CD4-positive, alpha-beta T cell (primary cell): ENCODE measurements at regions not wholly inside any gene's neighbourhood (a gene's known extent, or its start where the extent isn't known, plus 50 kb on each side); places are given as distances from the start of the nearest gene placed in this dataset.

ENCODE experiments used
- ATAC-seq: fragments of 200-7000 bp; cut with Tn5 transposase; one replicate; pipeline ENCODE4 v1.10.0; 2022; ENCODE audit warnings: mild to moderate bottlenecking; ENCODE audit not compliant: poor library complexity
- CTCF ChIA-PET: fragments of 350-600 bp; sonication (Branson Sonifier 250); formaldehyde crosslinking; loops from one replicate; lab custom pipeline; 2021; ENCODE audit warnings: antibody characterized with exemption, inconsistent platforms; lab: Charles Lee
- POLR2A ChIA-PET: fragments of 350-600 bp; sonication (Branson Sonifier 250); formaldehyde crosslinking; loops from one replicate; lab custom pipeline; 2021; ENCODE audit warnings: antibody characterized with exemption, inconsistent platforms; lab: Charles Lee
- DNase-seq, 14 experiments: peaks; one replicate each; pipeline ENCODE4 v3.0.0-alpha.2; 2013 to 2020; ENCODE audit warnings: mixed read lengths in 2 of 14
- H3K27ac ChIP-seq, 2 donors: one replicate each; pipeline versions ENCODE4 v1.5.1 to v1.7.0; 2013; ENCODE audit warnings: low read length in 2 of 2, low read depth in 1 of 2, mild to moderate bottlenecking in 1 of 2
- H3K27me3 ChIP-seq, 2 experiments: 1 replicate in 1 of 2; 2 replicates in 1 of 2; pipeline versions ENCODE4 v1.6.1 to v1.7.0; 2013; ENCODE audit warnings: low read length in 2 of 2, control low read depth in 1 of 2, mild to moderate bottlenecking in 1 of 2, moderate library complexity in 1 of 2; ENCODE audit not compliant: insufficient read depth in 2 of 2, control insufficient read depth in 1 of 2
- H3K36me3 ChIP-seq: one replicate; pipeline ENCODE4 v1.6.1; 2013; ENCODE audit warnings: low read length, control low read depth; ENCODE audit not compliant: insufficient read depth
- H3K4me1 ChIP-seq: one replicate; pipeline ENCODE4 v1.6.1; 2013; ENCODE audit warnings: low read length, control low read depth; ENCODE audit not compliant: insufficient read depth
- H3K4me3 ChIP-seq: one replicate; pipeline ENCODE4 v1.5.1; 2013; ENCODE audit warnings: mild to moderate bottlenecking, low read length, moderate library complexity
- H3K9me3 ChIP-seq, 2 experiments: 1 replicate in 1 of 2; 2 replicates in 1 of 2; pipeline versions ENCODE4 v1.6.1 to v1.7.0; 2013; ENCODE audit warnings: low read length in 2 of 2, mild to moderate bottlenecking in 2 of 2, control low read depth in 1 of 2, moderate library complexity in 1 of 2; ENCODE audit not compliant: control insufficient read depth in 1 of 2, insufficient read depth in 1 of 2
- H3K27ac Mint-ChIP-seq: one replicate; pipeline ENCODE4 v1.8.0; 2020; ENCODE audit warnings: mixed read lengths
- H3K27me3 Mint-ChIP-seq: one replicate; pipeline ENCODE4 v1.8.0; 2021; ENCODE audit warnings: mixed read lengths
- H3K36me3 Mint-ChIP-seq: one replicate; pipeline ENCODE4 v1.8.0; 2021; ENCODE audit warnings: low read depth, mixed read lengths
- H3K4me1 Mint-ChIP-seq: one replicate; pipeline ENCODE4 v1.8.0; 2021; ENCODE audit warnings: low read depth, mixed read lengths
- H3K4me3 Mint-ChIP-seq: one replicate; pipeline ENCODE4 v1.8.0; 2020; ENCODE audit warnings: mild to moderate bottlenecking, mixed read lengths
- H3K9me3 Mint-ChIP-seq: one replicate; pipeline ENCODE4 v1.8.0; 2020; ENCODE audit warnings: mixed read lengths
- intact Hi-C, 2 experiments: fragments of 100-400 bp; cut with DNase I in 1 of 2; cut with micrococcal nuclease in 1 of 2; formaldehyde crosslinking; loops; one replicate each; pipeline versions ENCODE4 v1.15.1 to v1.9.0; 2023 to 2025; cut with DNase I, micrococcal nuclease
- TF ChIP-seq, protein P1 (sequence below): fragments of 200-600 bp; IDR thresholded peaks from one replicate; pipeline ENCODE4 v1.8.0; 2022; ENCODE audit warnings: antibody characterized with exemption, mild to moderate bottlenecking

GRCh38 chr12:17108877-17109541 lies 503.0 kb upstream of the LMO3 start:
- H3K27ac ChIP-seq = no peak overlapping the region
- Mint-ChIP-seq H3K4me3 (no peak overlapping the region), H3K36me3 (no peaks in the 10 kb centered on the region), H3K27ac (no peak overlapping the region), H3K9me3 (peaks cover 18% of the 10 kb centered on the region), H3K4me1 (no peaks in the 10 kb centered on the region), H3K27me3 (no peaks in the 10 kb centered on the region)
- no peaks in the 10 kb centered on the region for H3K36me3 ChIP-seq
- no peak for ATAC-seq
- POLR2A ChIA-PET = no interaction called here
- TF ChIP-seq, protein P1, sequence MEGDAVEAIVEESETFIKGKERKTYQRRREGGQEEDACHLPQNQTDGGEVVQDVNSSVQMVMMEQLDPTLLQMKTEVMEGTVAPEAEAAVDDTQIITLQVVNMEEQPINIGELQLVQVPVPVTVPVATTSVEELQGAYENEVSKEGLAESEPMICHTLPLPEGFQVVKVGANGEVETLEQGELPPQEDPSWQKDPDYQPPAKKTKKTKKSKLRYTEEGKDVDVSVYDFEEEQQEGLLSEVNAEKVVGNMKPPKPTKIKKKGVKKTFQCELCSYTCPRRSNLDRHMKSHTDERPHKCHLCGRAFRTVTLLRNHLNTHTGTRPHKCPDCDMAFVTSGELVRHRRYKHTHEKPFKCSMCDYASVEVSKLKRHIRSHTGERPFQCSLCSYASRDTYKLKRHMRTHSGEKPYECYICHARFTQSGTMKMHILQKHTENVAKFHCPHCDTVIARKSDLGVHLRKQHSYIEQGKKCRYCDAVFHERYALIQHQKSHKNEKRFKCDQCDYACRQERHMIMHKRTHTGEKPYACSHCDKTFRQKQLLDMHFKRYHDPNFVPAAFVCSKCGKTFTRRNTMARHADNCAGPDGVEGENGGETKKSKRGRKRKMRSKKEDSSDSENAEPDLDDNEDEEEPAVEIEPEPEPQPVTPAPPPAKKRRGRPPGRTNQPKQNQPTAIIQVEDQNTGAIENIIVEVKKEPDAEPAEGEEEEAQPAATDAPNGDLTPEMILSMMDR = no peak
- H3K4me3 ChIP-seq = no peak overlapping the region
- H3K27me3 ChIP-seq = no peaks in the 10 kb centered on the region
- peaks cover 0 to 10% of the 10 kb centered on the region in 2 experiments for H3K9me3 ChIP-seq
- CTCF ChIA-PET = no interaction called here
- intact Hi-C loops = no loop called here
- H3K4me1 ChIP-seq = no peaks in the 10 kb centered on the region
- DNase-seq = no peak

GRCh38 chr12:17104801-17105200 lies 498.8 kb upstream of the LMO3 start:
- intact Hi-C loops = no loop called here
- no peak overlapping the region for H3K27ac Mint-ChIP-seq
- H3K4me3 ChIP-seq = no peak overlapping the region
- DNase-seq (no peak), ATAC-seq (no peak)
- H3K4me3 Mint-ChIP-seq = no peak overlapping the region
- H3K4me1 Mint-ChIP-seq = no peaks in the 10 kb centered on the region
- peaks cover 21% of the 10 kb centered on the region for H3K9me3 Mint-ChIP-seq
- H3K4me1 ChIP-seq = no peaks in the 10 kb centered on the region
- no peaks in the 10 kb centered on the region for H3K36me3 ChIP-seq
- no peaks in the 10 kb centered on the region for H3K27me3 Mint-ChIP-seq
- H3K9me3 ChIP-seq = peaks cover 0 to 10% of the 10 kb centered on the region in 2 experiments
- H3K27me3 ChIP-seq = no peaks in the 10 kb centered on the region
- no peak overlapping the region for H3K27ac ChIP-seq
- POLR2A ChIA-PET = no interaction called here
- H3K36me3 Mint-ChIP-seq = no peaks in the 10 kb centered on the region
- TF ChIP-seq, protein P1 = no peak
- CTCF ChIA-PET = no interaction called here

GRCh38 chr12:17097674-17098073 lies 491.7 kb upstream of the LMO3 start:
- Histone ChIP-seq H3K27ac (no peak overlapping the region), H3K4me3 (no peak overlapping the region), H3K9me3 (peaks cover 0 to 4% of the 10 kb centered on the region in 2 experiments), H3K27me3 (no peaks in the 10 kb centered on the region), H3K36me3 (no peaks in the 10 kb centered on the region), H3K4me1 (no peaks in the 10 kb centered on the region)
- H3K4me1 Mint-ChIP-seq = no peaks in the 10 kb centered on the region
- DNase-seq (peak in 1 of 14 experiments; percentile 9), ATAC-seq (no peak)
- H3K36me3 Mint-ChIP-seq = no peaks in the 10 kb centered on the region
- intact Hi-C loops = no loop called here
- H3K9me3 Mint-ChIP-seq = peaks cover 16% of the 10 kb centered on the region
- TF ChIP-seq, protein P1 = no peak
- H3K27ac Mint-ChIP-seq = no peak overlapping the region
- POLR2A ChIA-PET = no interaction called here
- no peaks in the 10 kb centered on the region for H3K27me3 Mint-ChIP-seq
- H3K4me3 Mint-ChIP-seq = no peak overlapping the region
- CTCF ChIA-PET = no interaction called here
